ENCODE measurements at regions not wholly inside any gene's neighbourhood (a gene's known extent, or its start where the extent isn't known, plus 50 kb on each side); places are given as distances from the start of the nearest gene placed in this dataset.

DNA sequence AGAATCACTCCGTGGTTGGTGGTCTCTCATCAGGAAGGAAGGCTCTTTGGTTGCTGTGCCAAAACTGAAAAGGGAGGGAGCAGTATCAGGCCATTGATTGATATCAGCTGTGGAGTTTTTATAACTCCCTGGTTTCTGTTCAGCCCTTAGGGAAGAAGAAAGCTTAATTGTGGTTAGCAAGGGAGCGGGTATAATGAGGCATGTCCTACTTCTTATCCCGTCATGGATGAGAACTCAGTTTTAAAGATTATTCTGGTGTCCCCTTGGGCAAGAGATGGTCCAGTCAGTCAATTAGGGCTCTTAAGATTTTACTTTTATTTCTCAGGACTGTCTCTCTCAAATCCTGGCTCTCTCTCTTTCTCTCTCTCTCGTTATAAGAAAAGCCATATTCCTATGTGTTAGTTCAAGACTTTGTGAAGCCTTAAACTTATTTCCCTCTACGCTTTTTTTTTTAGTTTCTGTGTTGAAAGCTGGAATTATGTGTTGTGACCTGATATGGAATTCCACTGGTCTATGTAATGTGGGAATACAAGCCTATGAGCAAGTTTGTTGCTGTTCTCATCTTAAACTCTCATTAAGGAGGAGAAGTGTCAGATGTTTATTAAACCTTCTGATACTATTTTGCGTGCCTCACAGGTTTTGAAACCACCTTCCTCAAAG is 514.0 kb upstream of the CDH2 start:
- no TSS peak for BruUV-seq (replicated peaks)
- no peak for ATAC-seq
- ChIA-PET POLR2A (no interaction called here), CTCF (no interaction called here)
- intact Hi-C loops (cut with micrococcal nuclease; ENCODE audit: unreplicated experiment) = no loop called here
- TF ChIP-seq TCF7L2 (IDR thresholded peaks at IDR 0.05; ENCODE audit: low read depth, low read length) (no peak), SIN3A (IDR thresholded peaks at IDR 0.05; ENCODE audit: borderline replicate concordance, insufficient read depth, low read depth, low read length) (no peak), CTCF (IDR thresholded peaks at IDR 0.05) (no peak), POLR2AphosphoS5 (IDR thresholded peaks at IDR 0.05; ENCODE audit: low read depth, low read length) (no peak)
- TF ChIP-seq, protein P1, sequence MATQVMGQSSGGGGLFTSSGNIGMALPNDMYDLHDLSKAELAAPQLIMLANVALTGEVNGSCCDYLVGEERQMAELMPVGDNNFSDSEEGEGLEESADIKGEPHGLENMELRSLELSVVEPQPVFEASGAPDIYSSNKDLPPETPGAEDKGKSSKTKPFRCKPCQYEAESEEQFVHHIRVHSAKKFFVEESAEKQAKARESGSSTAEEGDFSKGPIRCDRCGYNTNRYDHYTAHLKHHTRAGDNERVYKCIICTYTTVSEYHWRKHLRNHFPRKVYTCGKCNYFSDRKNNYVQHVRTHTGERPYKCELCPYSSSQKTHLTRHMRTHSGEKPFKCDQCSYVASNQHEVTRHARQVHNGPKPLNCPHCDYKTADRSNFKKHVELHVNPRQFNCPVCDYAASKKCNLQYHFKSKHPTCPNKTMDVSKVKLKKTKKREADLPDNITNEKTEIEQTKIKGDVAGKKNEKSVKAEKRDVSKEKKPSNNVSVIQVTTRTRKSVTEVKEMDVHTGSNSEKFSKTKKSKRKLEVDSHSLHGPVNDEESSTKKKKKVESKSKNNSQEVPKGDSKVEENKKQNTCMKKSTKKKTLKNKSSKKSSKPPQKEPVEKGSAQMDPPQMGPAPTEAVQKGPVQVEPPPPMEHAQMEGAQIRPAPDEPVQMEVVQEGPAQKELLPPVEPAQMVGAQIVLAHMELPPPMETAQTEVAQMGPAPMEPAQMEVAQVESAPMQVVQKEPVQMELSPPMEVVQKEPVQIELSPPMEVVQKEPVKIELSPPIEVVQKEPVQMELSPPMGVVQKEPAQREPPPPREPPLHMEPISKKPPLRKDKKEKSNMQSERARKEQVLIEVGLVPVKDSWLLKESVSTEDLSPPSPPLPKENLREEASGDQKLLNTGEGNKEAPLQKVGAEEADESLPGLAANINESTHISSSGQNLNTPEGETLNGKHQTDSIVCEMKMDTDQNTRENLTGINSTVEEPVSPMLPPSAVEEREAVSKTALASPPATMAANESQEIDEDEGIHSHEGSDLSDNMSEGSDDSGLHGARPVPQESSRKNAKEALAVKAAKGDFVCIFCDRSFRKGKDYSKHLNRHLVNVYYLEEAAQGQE (IDR thresholded peaks at IDR 0.05; ENCODE audit: insufficient read depth in 1 of 2, low read depth in 2 of 2, low read length in 1 of 2) = no peak
- H3K27me3 ChIP-seq (ENCODE audit: control insufficient read depth, insufficient read depth, low read length) = no peaks in the 10 kb centered on the region
- in situ Hi-C loops (cut with HindIII; ENCODE audit: low pct_unique_long_range_greater_than_20kb, low sequenced_read_pairs) = no loop called here
- no peaks in the 10 kb centered on the region for H3K4me1 ChIP-seq (ENCODE audit: control insufficient read depth, insufficient read depth, low read length)
- H3K27ac ChIP-seq (ENCODE audit: low read length) = no peak overlapping the region
- H3K9me3 ChIP-seq (ENCODE audit: control insufficient read depth, insufficient read depth, low read depth, low read length) = no peaks in the 10 kb centered on the region
- H3K4me3 ChIP-seq (ENCODE audit: low read depth in 2 of 2, low read length in 2 of 2) = no peak overlapping the region
- no peak for DNase-seq (ENCODE audit: low read depth, low spot score)
- no peaks in the 10 kb centered on the region for H3K36me3 ChIP-seq (ENCODE audit: control insufficient read depth, insufficient read depth, low read length)

GRCh38 chr18:28690100-28690499 is 513.2 kb upstream of the CDH2 start:
- BruUV-seq (replicated peaks) = no TSS peak
- H3K4me3 ChIP-seq (ENCODE audit: low read depth in 2 of 2, low read length in 2 of 2) = no peak overlapping the region
- in situ Hi-C loops (cut with HindIII; ENCODE audit: low pct_unique_long_range_greater_than_20kb, low sequenced_read_pairs) (no loop called here), intact Hi-C loops (cut with micrococcal nuclease; ENCODE audit: unreplicated experiment) (no loop called here)
- TF ChIP-seq CTCF (IDR thresholded peaks at IDR 0.05) = no peak
- no peak for TF ChIP-seq SIN3A (IDR thresholded peaks at IDR 0.05; ENCODE audit: borderline replicate concordance, insufficient read depth, low read depth, low read length)
- no peak for TF ChIP-seq TCF7L2 (IDR thresholded peaks at IDR 0.05; ENCODE audit: low read depth, low read length)
- TF ChIP-seq POLR2AphosphoS5 (IDR thresholded peaks at IDR 0.05; ENCODE audit: low read depth, low read length) = no peak
- TF ChIP-seq, protein P1 (IDR thresholded peaks at IDR 0.05; ENCODE audit: insufficient read depth in 1 of 2, low read depth in 2 of 2, low read length in 1 of 2) = no peak
- H3K27ac ChIP-seq (ENCODE audit: low read length) = no peak overlapping the region
- no peaks in the 10 kb centered on the region for H3K9me3 ChIP-seq (ENCODE audit: control insufficient read depth, insufficient read depth, low read depth, low read length)
- no peak for ATAC-seq
- POLR2A ChIA-PET = no interaction called here
- no peaks in the 10 kb centered on the region for H3K27me3 ChIP-seq (ENCODE audit: control insufficient read depth, insufficient read depth, low read length)
- H3K36me3 ChIP-seq (ENCODE audit: control insufficient read depth, insufficient read depth, low read length) = no peaks in the 10 kb centered on the region
- CTCF ChIA-PET = no interaction called here
- DNase-seq (ENCODE audit: low read depth, low spot score) = no peak
- no peaks in the 10 kb centered on the region for H3K4me1 ChIP-seq (ENCODE audit: control insufficient read depth, insufficient read depth, low read length)

Data from Panc1 (cell line).